Thoracic aorta (tissue), 2 donors: ENCODE measurements at regions not wholly inside any gene's neighbourhood (a gene's known extent, or its start where the extent isn't known, plus 50 kb on each side); places are given as distances from the start of the nearest gene placed in this dataset.

Experiments
- ATAC-seq: fragments of 150-250 bp; one replicate; pipeline ENCODE4 v1.8.0; 2017; ENCODE audit warnings: low read depth; ENCODE audit not compliant: insufficient number of reproducible peaks, low FRiP score
- DNase-seq: peaks from one replicate; pipeline ENCODE4 v3.0.0-alpha.2; 2020; ENCODE audit warnings: low spot score
- H3K27ac ChIP-seq, 2 donors: fragments of 200-600 bp; sonication (generic); 1 replicate in 1 of 2; 2 replicates in 1 of 2; pipeline ENCODE4 v1.5.1; 2016; ENCODE audit warnings: mild to moderate bottlenecking in 2 of 2, moderate library complexity in 2 of 2
- H3K27me3 ChIP-seq: fragments of 200-600 bp; sonication (generic); replicated peaks from 2 replicates; pipeline ENCODE4 v1.6.0; 2016; ENCODE audit warnings: mild to moderate bottlenecking; ENCODE audit not compliant: insufficient read depth
- H3K36me3 ChIP-seq: fragments of 200-600 bp; sonication (generic); one replicate; pipeline ENCODE4 v1.5.1; 2016
- H3K4me1 ChIP-seq, 2 donors: fragments of 200-600 bp; sonication (generic); 1 replicate in 1 of 2; 2 replicates in 1 of 2; pipeline versions ENCODE4 v1.5.1 to v1.6.0; 2016; ENCODE audit warnings: low read depth in 2 of 2, mild to moderate bottlenecking in 1 of 2; ENCODE audit not compliant: control insufficient read depth in 1 of 2
- H3K4me3 ChIP-seq: fragments of 200-600 bp; sonication (generic); 2 replicates; pipeline ENCODE4 v1.5.1; 2016; ENCODE audit warnings: mild to moderate bottlenecking
- H3K9me3 ChIP-seq: fragments of 200-600 bp; sonication (generic); 2 replicates; pipeline ENCODE4 v1.5.1; 2016
- TF ChIP-seq, protein P1 (sequence below): fragments of 200-600 bp; sonication (generic); IDR thresholded peaks from one replicate; pipeline ENCODE4 v1.5.1; 2019; ENCODE audit warnings: antibody characterized with exemption

DNA sequence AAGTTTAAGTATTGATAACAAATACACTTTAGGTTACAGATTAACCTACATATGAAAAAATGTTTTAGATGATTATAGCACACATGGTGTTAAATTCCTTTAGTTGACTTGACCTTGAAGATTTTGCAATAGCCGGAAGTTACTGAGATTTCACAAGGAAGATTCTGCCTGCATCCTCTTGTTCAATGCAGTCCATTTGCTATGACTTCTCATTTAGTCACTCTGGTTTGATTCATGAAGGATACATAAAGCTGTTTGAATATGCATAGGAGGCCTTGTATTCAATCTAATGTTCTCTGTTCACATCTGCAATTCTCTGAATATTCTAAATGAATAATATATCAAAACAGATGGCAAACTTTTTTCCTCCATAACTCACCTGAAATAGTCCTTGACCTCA is 870.2 kb upstream of the GOT2 start:
- Histone ChIP-seq H3K27ac (no peak overlapping the region), H3K9me3 (no peaks in the 10 kb centered on the region), H3K4me3 (no peak overlapping the region), H3K36me3 (no peaks in the 10 kb centered on the region), H3K27me3 (no peaks in the 10 kb centered on the region), H3K4me1 (no peaks in the 10 kb centered on the region)
- TF ChIP-seq, protein P1, sequence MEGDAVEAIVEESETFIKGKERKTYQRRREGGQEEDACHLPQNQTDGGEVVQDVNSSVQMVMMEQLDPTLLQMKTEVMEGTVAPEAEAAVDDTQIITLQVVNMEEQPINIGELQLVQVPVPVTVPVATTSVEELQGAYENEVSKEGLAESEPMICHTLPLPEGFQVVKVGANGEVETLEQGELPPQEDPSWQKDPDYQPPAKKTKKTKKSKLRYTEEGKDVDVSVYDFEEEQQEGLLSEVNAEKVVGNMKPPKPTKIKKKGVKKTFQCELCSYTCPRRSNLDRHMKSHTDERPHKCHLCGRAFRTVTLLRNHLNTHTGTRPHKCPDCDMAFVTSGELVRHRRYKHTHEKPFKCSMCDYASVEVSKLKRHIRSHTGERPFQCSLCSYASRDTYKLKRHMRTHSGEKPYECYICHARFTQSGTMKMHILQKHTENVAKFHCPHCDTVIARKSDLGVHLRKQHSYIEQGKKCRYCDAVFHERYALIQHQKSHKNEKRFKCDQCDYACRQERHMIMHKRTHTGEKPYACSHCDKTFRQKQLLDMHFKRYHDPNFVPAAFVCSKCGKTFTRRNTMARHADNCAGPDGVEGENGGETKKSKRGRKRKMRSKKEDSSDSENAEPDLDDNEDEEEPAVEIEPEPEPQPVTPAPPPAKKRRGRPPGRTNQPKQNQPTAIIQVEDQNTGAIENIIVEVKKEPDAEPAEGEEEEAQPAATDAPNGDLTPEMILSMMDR = no peak
- ATAC-seq (no peak), DNase-seq (no peak)

DNA sequence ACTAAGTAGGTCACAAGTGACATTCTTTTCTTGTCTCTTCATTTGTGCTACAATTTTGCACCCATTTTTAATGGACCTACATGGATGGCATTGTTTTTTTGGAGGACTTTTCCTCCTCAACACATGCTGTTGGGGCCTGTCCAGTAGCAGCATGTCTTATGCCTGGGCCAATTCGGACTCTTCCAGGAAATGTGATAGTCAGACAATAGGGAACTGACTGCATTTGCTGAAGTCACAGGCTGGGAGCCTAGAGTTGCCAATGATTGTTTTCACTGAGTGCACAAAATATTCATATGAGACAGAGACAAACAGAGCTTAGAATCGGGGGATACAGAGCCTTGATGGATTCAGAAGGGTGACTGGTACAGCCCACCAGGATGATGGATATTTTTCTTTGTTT is 867.3 kb upstream of the GOT2 start:
- no peaks in the 10 kb centered on the region for H3K4me1 ChIP-seq
- ATAC-seq (no peak), DNase-seq (no peak)
- no peaks in the 10 kb centered on the region for H3K27me3 ChIP-seq
- no peaks in the 10 kb centered on the region for H3K36me3 ChIP-seq
- H3K9me3 ChIP-seq = no peaks in the 10 kb centered on the region
- H3K27ac ChIP-seq = no peak overlapping the region
- no peak overlapping the region for H3K4me3 ChIP-seq
- TF ChIP-seq, protein P1 = no peak

DNA sequence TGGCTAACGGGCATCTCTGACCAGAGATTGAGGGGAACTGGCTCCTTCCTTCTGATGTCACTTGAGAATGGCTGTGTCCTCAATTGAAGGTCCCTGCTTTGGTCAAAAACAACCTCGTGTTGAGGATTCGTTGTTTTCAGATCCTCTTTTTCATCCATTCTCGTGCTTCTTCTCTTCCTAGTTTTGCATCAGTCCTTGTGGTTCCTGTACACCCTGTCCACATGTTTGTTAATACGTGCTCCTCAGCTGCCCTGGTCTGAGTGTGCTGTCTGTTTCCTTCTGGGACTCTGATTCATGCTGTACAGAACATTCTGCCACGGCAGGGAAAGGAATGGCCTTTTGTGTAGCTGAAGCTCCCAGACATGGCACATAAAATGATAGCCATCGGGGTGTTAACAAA is 863.2 kb upstream of the GOT2 start:
- Histone ChIP-seq H3K4me1 (no peaks in the 10 kb centered on the region), H3K27me3 (no peaks in the 10 kb centered on the region), H3K9me3 (no peaks in the 10 kb centered on the region), H3K36me3 (no peaks in the 10 kb centered on the region), H3K4me3 (no peak overlapping the region), H3K27ac (no peak overlapping the region)
- DNase-seq (no peak), ATAC-seq (no peak)
- TF ChIP-seq, protein P1 = no peak

DNA sequence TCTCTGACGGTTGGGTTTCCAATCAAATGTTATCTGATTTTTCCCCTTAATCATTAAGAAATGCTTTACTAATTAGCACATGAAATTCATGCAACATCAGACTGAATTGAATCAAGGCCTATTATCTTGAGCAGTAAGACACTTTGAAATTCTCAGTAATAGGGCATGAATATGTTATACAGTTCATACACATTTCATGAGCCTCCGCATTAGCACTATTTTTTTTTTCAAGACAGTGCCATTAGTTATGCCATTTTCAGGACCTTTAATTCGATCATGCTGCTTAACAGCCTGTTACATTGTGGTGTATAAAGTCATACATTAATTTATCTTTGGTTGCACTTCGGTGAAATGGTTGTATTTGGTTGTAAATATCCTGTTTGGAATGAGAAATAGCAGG is 862.6 kb upstream of the GOT2 start:
- Histone ChIP-seq H3K9me3 (no peaks in the 10 kb centered on the region), H3K4me3 (no peak overlapping the region), H3K4me1 (no peaks in the 10 kb centered on the region), H3K27ac (no peak overlapping the region), H3K27me3 (no peaks in the 10 kb centered on the region), H3K36me3 (no peaks in the 10 kb centered on the region)
- TF ChIP-seq, protein P1 = no peak
- DNase-seq (no peak), ATAC-seq (no peak)

DNA sequence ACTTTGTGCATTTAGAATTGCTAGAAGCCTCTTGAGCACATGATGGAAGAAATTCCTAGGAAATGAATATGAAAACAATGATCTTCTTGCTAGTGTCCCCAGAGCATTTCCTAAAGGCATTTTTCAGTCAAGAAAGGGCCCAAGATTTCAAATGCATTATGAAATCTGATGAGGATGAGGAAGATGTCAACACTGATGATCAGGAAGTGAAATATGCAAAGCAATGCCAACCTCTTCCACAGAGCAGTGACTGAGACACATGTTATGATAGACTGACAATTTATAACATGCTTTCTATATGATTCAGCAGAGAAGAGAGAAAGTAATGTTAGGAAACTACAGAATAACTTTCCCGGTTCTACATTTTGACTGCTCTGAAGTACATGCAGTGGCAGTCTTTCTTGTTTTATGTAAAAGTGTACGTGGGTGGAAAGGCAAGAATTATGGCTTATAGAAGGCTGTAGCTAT is 859.1 kb upstream of the GOT2 start:
- Histone ChIP-seq H3K36me3 (no peaks in the 10 kb centered on the region), H3K27ac (no peak overlapping the region), H3K27me3 (no peaks in the 10 kb centered on the region), H3K4me3 (no peak overlapping the region), H3K9me3 (no peaks in the 10 kb centered on the region), H3K4me1 (no peaks in the 10 kb centered on the region)
- DNase-seq = no peak
- ATAC-seq = no peak
- TF ChIP-seq, protein P1 = no peak
